ENCODE measurements at regions not wholly inside any gene's neighbourhood (a gene's known extent, or its start where the extent isn't known, plus 50 kb on each side); places are given as distances from the start of the nearest gene placed in this dataset.

GRCh38 chr15:29988701-29989100 is 94.1 kb upstream of the GOLGA8J start:
- TF ChIP-seq, protein P1, sequence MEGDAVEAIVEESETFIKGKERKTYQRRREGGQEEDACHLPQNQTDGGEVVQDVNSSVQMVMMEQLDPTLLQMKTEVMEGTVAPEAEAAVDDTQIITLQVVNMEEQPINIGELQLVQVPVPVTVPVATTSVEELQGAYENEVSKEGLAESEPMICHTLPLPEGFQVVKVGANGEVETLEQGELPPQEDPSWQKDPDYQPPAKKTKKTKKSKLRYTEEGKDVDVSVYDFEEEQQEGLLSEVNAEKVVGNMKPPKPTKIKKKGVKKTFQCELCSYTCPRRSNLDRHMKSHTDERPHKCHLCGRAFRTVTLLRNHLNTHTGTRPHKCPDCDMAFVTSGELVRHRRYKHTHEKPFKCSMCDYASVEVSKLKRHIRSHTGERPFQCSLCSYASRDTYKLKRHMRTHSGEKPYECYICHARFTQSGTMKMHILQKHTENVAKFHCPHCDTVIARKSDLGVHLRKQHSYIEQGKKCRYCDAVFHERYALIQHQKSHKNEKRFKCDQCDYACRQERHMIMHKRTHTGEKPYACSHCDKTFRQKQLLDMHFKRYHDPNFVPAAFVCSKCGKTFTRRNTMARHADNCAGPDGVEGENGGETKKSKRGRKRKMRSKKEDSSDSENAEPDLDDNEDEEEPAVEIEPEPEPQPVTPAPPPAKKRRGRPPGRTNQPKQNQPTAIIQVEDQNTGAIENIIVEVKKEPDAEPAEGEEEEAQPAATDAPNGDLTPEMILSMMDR (IDR thresholded peaks at IDR 0.05; ENCODE audit: insufficient read depth, low read depth, low read length) = no peak
- TF ChIP-seq EZH2 (IDR thresholded peaks at IDR 0.05; ENCODE audit: insufficient read depth, low read length) = no peak

Measured in astrocyte (in vitro differentiated cells and primary cell).